ENCODE measurements at regions not wholly inside any gene's neighbourhood (a gene's known extent, or its start where the extent isn't known, plus 50 kb on each side); places are given as distances from the start of the nearest gene placed in this dataset.
"Not testable (repeated sequence)": the region's sequence is repeated elsewhere in the genome, so short reads cannot be mapped to it uniquely, and the experiment has no call there.

DNA sequence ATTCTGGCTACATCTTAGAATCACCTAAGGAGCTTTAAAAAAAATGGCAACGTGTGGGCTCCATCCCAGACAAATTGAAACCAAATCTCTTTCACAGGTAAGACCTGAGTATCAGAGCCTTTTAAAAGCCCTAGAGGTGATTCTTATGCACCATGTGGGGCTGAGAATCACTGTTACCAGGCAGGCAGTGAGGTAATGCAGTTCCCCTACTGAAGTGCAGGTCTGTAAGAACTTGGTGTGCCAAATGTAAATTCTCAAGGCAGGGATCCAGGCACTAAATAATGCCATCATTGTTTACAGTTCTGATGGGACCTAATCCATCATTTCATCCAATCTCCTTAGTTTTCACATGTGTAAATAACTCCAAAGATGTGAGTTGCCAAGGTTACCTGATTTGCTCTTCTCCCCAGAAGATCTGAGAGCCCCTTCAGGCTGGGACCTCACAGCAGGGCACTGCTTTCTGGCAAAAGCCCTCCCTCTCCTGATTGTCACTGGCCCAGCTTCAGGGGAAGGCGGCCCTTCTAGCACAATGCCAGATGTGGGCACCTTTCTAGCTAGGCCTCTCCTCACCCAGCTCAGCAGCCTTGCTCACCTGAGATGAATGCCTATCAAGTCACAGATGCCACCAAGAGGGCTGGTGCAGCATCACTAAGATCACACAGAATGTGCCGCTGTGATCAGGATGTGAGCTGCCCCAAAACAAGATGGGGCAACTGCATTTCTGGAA is 73.6 kb upstream of the RGPD5 start:
- Histone ChIP-seq H3K27me3 (no peaks in the 10 kb centered on the region), H3K36me3 (no peaks in the 10 kb centered on the region), H3K4me3 (no peak overlapping the region), H3K4me1 (peaks cover 0 to 27% (median 25%) of the 10 kb centered on the region in 4 donors), H3K27ac (peak overlapping the region in 3 of 4 donors; percentile 50 to 68 (median 56)), H3K9me3 (no peaks in the 10 kb centered on the region)
- intact Hi-C loops (cut with DNase I), result no loop called here
- TF ChIP-seq POLR2A (IDR thresholded peaks at IDR 0.05) (no peak), POLR2AphosphoS5 (IDR thresholded peaks at IDR 0.05) (peak in 1 of 4 donors; percentile 38)
- DNase-seq, result no peak
- 83 to 86% methylated on average over 3 of the region's 3 CpGs for WGBS, 2 donors

DNA sequence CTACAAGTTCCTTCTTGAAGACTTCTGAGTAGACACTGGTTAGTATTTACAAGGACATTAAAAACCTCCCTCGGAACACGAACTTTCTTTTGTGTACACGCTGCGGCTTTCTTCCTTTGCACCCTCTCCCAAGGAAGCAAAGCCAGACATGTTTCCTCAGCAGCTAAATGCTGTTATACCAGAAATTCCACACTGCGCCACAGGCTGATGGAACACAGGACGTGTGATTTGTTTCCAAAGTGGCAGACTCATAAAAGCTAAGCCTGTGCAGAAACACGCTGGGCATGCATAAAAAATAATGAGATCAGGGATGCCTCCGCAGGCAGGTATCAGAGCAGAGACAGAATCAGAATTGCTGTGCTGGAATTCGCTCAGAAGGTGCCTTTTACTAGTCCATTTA is 73.0 kb upstream of the RGPD5 start:
- peaks cover 0 to 27% (median 24%) of the 10 kb centered on the region in 4 donors for H3K4me1 ChIP-seq
- H3K9me3 ChIP-seq, result no peaks in the 10 kb centered on the region
- 83 to 91% methylated on average over 9 of the region's 9 CpGs for WGBS, 2 donors
- intact Hi-C loops (cut with DNase I), result no loop called here
- TF ChIP-seq POLR2AphosphoS5 (IDR thresholded peaks at IDR 0.05), result no peak
- no peak for TF ChIP-seq EP300 (IDR thresholded peaks at IDR 0.05)
- TF ChIP-seq, protein P1, sequence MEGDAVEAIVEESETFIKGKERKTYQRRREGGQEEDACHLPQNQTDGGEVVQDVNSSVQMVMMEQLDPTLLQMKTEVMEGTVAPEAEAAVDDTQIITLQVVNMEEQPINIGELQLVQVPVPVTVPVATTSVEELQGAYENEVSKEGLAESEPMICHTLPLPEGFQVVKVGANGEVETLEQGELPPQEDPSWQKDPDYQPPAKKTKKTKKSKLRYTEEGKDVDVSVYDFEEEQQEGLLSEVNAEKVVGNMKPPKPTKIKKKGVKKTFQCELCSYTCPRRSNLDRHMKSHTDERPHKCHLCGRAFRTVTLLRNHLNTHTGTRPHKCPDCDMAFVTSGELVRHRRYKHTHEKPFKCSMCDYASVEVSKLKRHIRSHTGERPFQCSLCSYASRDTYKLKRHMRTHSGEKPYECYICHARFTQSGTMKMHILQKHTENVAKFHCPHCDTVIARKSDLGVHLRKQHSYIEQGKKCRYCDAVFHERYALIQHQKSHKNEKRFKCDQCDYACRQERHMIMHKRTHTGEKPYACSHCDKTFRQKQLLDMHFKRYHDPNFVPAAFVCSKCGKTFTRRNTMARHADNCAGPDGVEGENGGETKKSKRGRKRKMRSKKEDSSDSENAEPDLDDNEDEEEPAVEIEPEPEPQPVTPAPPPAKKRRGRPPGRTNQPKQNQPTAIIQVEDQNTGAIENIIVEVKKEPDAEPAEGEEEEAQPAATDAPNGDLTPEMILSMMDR (IDR thresholded peaks at IDR 0.05), result no peak
- no peak for TF ChIP-seq POLR2A (IDR thresholded peaks at IDR 0.05)
- peak overlapping the region in 3 of 4 donors; percentile 50 to 68 (median 56) for H3K27ac ChIP-seq
- no peaks in the 10 kb centered on the region for H3K36me3 ChIP-seq
- no peaks in the 10 kb centered on the region for H3K27me3 ChIP-seq
- DNase-seq, result no peak
- H3K4me3 ChIP-seq, result no peak overlapping the region

DNA sequence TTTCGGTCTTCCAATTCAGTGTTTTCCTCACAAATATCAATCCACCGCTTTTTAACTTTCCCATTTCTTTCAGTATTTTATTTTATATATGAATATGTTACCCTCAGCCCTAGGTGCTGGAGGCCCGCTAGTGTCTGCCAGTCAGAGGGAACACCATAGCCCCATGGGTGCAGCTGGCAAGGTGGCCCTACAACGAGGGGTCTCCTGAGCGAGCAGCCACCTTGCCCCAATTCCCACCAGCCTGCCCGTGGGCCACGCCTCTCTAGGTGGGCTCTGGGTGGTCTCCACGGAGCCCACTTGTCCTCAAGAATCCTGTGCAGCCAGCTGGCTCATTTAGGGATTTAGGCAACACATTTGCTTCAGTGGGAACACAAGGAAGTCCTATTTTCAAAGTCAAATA is 72.5 kb upstream of the RGPD5 start:
- H3K36me3 ChIP-seq, result no peaks in the 10 kb centered on the region
- TF ChIP-seq POLR2AphosphoS5 (IDR thresholded peaks at IDR 0.05), result no peak
- no peak for TF ChIP-seq EP300 (IDR thresholded peaks at IDR 0.05)
- TF ChIP-seq, protein P1 (IDR thresholded peaks at IDR 0.05), result no peak
- TF ChIP-seq POLR2A (IDR thresholded peaks at IDR 0.05), result no peak
- H3K4me3 ChIP-seq, result no peak overlapping the region
- no peaks in the 10 kb centered on the region for H3K27me3 ChIP-seq
- 79 to 85% methylated on average over 8 of the region's 8 CpGs for WGBS, 2 donors
- H3K4me1 ChIP-seq, result peaks cover 0 to 27% (median 24%) of the 10 kb centered on the region in 4 donors
- no peak for DNase-seq
- H3K9me3 ChIP-seq, result no peaks in the 10 kb centered on the region
- intact Hi-C loops (cut with DNase I), result no loop called here
- H3K27ac ChIP-seq, result peak overlapping the region in 3 of 4 donors; percentile 50 to 68 (median 56)

DNA sequence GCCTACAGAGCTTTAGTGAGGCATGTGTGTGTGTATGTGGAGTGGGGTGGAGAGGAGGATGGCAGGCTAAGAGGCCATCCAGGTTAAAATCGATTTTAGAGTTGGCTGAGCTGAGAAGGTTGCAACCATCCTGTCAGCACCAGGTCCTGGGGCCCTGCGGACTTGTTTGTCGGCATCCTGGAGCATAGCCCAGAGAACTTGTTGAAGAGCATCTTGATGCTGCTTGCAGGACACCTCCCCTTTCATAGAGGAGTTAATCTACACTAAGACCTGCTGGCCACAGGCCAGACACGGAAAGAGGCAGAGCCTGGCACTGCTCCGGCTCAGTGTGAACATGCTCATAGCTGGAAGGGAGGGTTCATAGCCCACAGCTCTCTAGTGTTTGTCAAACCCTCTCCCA is 72.1 kb upstream of the RGPD5 start:
- no peaks in the 10 kb centered on the region for H3K36me3 ChIP-seq
- peak overlapping the region in 3 of 4 donors; percentile 50 to 68 (median 56) for H3K27ac ChIP-seq
- H3K27me3 ChIP-seq, result no peaks in the 10 kb centered on the region
- WGBS, 2 donors, result 33 to 68% methylated on average over 5 of the region's 5 CpGs
- no peaks in the 10 kb centered on the region for H3K9me3 ChIP-seq
- peaks cover 0 to 27% (median 24%) of the 10 kb centered on the region in 4 donors for H3K4me1 ChIP-seq
- H3K4me3 ChIP-seq, result no peak overlapping the region
- intact Hi-C loops (cut with DNase I), result no loop called here
- no peak for DNase-seq
- TF ChIP-seq, protein P1 (IDR thresholded peaks at IDR 0.05), result no peak
- TF ChIP-seq EP300 (IDR thresholded peaks at IDR 0.05) (no peak), POLR2A (IDR thresholded peaks at IDR 0.05) (no peak), POLR2AphosphoS5 (IDR thresholded peaks at IDR 0.05) (no peak)

DNA sequence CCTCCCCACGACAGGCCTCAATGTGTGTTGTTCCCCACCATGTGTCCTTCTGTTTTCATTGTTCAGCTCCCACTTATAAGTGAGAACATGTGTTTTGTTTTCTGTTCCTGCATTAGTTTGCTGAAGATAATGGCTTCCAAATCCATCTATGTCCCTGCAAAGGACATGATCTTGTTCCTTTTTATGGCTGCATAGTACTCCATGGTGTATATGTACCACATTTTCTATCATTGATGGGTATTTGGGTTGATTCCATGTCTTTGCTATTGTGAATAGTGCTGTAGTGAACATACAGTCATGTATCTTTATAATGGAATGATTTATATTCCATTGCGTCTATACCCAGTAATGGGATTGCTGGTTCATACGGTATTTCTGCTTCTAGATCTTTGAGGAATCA is 71.5 kb upstream of the RGPD5 start:
- 92 to 93% methylated on average over 3 of the region's 3 CpGs for WGBS, 2 donors

DNA sequence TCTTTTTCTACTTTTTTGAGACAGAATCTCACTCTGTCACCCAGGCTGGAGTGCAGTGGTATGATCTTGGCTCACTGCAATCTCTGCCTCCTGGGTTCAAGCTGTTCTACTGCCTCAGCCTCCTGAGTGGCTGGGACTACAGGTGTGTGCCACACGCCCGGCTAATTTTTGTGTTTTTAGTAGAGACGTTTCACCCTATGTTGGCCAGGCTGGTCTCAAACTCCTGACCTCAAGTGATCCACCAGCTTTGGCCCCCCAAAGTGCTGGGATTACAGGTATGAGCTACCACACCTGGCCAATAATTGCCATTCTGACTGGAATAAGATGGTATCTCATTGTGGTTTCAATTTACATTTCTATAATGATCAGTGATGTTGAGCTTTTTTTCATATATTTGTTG is 71.0 kb upstream of the RGPD5 start:
- whole genome bisulfite sequencing, 2 donors, result 85 to 96% methylated on average over 3 of the region's 3 CpGs
- H3K36me3 ChIP-seq; DNase-seq; H3K9me3 ChIP-seq; H3K27me3 ChIP-seq; intact Hi-C loops (cut with DNase I); H3K4me3 ChIP-seq; H3K27ac ChIP-seq: not testable (repeated sequence)
- H3K4me1 ChIP-seq, result peaks cover 0 to 27% (median 24%) of the 10 kb centered on the region in 4 donors

More for the DNA sequence above, 71.5 kb upstream of the RGPD5 start:
- H3K4me3 ChIP-seq; H3K27me3 ChIP-seq; H3K9me3 ChIP-seq; intact Hi-C loops (cut with DNase I); H3K27ac ChIP-seq; H3K36me3 ChIP-seq; DNase-seq: not testable (repeated sequence)
- peaks cover 0 to 27% (median 24%) of the 10 kb centered on the region in 4 donors for H3K4me1 ChIP-seq

All from sigmoid colon (tissue), 6 donors.